HG02571 (cell line): ENCODE measurements at regions not wholly inside any gene's neighbourhood (a gene's known extent, or its start where the extent isn't known, plus 50 kb on each side); places are given as distances from the start of the nearest gene placed in this dataset.

Source experiments
- ATAC-seq: cut with Tn5 transposase; IDR thresholded peaks from one replicate; pipeline ENCODE4 v1.9.1; 2021; ENCODE audit warnings: mild to moderate bottlenecking, moderate library complexity; ENCODE audit not compliant: unreplicated experiment

DNA sequence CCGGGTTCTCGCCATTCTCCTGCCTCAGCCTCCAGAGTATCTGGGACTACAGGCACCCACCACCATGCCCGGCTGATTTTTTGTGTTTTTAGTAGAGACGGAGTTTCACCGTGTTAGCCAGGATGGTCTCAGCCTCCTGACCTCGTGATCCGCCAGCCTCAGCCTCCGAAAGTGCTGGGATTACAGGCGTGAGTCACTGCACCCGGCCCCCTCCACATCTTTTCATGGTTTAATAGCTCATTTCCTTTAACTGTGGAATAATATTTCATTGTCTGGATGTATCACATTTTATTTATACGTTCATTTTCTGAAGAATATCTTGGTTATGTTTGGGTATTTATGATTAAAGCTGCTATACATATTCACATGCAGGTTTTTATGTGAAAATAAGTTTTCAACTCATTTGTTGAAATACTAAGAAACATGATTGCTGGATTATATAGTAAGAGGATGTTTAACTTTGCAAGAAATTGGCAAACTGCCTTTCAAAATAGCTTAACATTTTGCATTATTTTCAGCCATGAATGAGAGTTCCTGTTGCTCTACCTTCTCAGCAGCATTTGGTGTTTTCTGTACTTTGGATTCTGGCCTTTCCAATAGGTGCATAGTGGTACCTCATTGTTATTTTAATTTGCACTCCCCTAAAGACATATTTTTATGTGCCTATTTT lies 591.9 kb downstream of the TECRL start:
- ATAC-seq: no peak

GRCh38 chr4:63814171-63814964 lies 594.9 kb downstream of the TECRL start:
- ATAC-seq: no peak

DNA sequence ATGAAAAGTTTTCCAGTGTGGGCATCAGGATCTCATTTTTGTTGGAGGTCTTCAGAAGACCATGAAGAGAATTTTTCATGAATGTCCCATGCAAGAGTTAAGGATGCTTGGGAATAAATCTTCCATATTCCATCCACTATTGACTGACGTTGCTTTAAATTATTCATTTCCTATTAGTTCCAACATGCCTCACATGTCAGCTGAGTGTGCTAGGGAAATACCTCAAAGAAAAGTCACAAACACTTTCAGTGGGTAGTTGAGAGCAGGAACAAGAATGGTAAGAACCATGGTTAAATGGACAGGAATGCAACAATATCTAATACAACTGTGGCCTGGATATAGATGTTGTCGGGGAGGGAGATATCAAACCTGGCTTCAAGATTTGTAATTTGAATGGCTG lies 610.1 kb downstream of the TECRL start:
- ATAC-seq: no peak

GRCh38 chr4:63795301-63795700 lies 613.9 kb downstream of the TECRL start:
- ATAC-seq: no peak

DNA sequence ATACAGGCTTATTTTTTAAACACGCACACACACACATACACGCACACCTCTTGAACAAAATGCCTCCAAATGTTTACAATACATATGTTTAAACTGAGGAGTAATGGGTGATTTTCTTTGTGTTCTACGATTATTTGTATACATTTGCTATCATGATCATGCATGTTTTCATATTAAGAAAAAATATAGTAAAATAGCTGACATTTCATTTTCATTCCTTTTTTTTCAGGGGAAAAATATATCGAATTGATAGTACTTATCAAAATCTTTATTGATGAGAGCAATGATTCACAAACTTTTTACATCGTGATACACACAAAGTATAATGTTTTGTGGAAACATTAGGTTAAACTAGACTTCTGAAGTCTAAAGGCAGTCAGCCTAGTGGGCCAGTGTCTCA lies 618.9 kb downstream of the TECRL start:
- no peak for ATAC-seq

GRCh38 chr4:63788271-63788670 lies 621.0 kb downstream of the TECRL start:
- ATAC-seq: no peak

GRCh38 chr4:63787326-63787725 lies 621.9 kb downstream of the TECRL start:
- no peak for ATAC-seq

- ATAC-seq: no peak
Observed at GRCh38 chr4:63786171-63786570, 623.1 kb downstream of the TECRL start.

- ATAC-seq: no peak
Observed at GRCh38 chr4:63784822-63785221, 624.4 kb downstream of the TECRL start.

DNA sequence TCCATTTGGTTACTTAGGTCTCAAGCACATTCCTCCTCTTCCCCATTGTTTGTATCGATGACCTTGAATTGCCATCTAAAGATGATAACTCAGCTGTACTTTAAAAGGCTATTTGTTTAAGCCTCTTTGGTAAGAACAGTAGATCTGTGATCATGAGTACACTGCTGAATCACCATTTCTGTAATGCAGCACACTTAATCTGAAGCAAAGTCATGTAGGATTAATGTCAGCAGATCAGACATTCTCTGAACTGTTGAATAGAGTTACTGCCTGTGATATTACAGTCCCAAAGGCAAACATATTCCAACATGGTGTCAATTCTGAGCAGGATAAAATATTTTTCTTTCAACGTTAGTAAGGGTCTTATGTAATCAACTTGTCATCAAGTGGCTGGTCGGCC lies 631.6 kb downstream of the TECRL start:
- ATAC-seq: no peak

GRCh38 chr4:63764400-63764799 lies 644.9 kb downstream of the TECRL start:
- no peak for ATAC-seq

DNA sequence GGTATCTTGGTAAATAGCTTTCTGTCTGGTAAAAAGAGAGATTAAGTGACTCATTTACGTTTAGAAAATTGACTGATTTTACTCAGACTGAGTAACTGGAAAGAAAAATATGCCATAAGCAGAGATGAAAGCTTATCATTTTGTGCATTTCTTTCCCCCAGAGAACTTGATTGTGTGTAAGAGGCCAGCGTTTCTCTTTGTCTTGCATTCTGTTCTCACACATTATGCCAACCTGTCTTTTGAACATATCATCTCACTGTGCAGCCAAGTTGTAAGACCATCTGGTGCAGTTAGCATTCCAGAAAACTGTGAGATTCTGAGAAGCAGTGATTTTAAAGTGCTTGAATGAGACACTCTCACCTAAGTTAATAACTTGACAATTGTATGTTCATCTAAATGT lies 651.3 kb downstream of the TECRL start:
- ATAC-seq: no peak

DNA sequence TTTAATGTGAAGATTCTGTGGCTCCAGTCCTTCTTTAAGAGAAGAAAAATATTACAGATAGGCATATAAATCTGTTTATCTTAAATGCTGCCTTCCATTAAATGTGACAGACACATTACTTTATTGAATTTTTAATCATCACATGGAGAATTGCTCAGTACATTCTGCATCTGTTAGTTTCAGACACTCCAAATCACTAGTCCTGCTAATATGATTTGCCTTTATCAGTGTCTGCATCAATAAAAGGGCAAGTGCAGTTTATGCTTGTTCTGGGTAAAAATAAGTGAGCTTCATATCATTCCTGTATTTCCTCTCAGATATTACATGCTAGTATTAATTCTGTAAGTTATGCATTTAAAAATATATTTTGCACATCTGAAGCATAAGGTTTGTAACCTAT lies 666.4 kb downstream of the TECRL start:
- no peak for ATAC-seq

GRCh38 chr4:63729519-63729918 lies 679.7 kb downstream of the TECRL start:
- no peak for ATAC-seq

- no peak for ATAC-seq
Observed at GRCh38 chr4:63728480-63729177, 680.6 kb downstream of the TECRL start.

DNA sequence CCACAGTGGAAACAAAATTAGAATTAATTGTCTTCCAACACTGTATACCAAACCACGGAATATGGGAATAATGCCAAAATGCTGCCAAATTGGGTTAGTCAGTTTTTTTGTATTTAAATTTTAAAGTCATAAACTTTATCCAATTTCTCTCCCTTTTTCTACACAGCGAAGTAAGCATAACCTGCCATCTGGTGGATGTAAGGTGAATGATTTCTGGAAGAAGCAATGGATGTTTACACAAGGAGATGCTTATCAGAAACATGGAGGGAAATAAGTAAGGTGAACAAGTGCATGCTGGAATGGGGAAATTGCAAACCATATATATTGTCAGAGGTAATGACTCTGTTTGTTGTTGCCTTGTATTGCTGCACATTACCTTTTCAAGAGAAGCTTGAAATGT lies 691.9 kb downstream of the TECRL start:
- ATAC-seq: no peak

DNA sequence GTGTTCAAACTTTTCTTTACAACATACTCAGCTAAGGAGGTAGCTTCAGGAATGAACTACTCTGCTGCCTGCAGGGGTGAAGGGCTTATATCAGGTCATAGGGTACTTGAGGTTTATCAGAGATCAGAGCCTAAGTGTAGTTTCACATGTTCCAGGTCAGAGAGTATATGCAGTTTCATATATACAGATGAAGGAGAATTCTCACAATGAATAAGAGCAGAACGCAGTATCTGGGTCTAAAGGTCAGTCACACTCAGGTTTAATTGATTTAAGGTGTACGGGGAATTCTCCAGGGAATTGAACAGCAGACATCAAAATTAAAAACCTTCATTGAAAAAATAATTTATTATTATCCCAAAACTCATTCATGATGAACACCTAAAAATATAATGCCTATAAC lies 700.6 kb downstream of the TECRL start:
- ATAC-seq: no peak

- no peak for ATAC-seq
Observed at GRCh38 chr4:63700569-63700968, 708.7 kb downstream of the TECRL start.

DNA sequence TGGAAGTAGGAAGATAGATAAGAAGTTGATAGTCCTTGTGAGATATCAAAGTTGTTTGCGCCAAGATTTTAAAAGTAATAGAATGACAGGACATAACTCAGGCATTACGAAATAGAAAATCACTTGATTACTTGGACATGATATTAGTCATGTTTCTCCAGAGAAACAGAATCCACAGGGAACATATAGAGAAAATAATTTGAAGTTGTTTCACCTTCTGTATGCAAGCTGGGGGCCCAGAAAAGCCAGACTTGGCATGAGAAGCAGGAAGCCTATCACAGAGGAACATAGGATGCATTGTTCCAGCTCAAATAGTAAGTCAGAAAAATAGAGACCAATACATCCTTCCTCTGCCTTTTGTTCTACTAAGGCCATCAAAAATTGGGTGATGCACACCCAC lies 715.9 kb downstream of the TECRL start:
- ATAC-seq: no peak

DNA sequence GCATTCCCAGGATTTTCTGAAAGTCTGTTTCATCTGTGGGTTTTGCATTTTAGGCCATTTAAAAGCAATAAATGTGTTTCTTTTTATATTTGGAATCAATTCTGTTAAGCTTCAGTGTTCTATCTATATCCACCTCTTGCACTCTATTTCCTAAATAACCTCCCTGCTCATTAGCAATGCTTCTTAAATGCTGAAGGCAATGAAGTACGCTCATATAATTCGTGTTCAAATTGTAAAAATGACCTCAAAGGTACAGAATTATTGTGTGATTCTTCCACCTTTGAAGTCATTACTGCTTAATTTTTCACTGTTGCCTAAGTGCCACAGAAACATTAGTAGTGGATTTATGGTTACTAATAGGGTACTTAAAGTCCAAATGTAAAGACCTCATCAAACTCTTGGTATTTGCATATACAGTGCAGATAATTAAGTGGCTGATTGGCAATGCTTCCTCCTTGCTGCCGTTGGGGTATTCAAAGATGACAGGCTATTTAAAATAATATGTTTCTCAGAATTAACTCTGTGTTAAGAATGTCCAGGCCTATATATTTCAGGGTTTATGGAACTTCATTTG lies 730.8 kb downstream of the TECRL start:
- no peak for ATAC-seq

DNA sequence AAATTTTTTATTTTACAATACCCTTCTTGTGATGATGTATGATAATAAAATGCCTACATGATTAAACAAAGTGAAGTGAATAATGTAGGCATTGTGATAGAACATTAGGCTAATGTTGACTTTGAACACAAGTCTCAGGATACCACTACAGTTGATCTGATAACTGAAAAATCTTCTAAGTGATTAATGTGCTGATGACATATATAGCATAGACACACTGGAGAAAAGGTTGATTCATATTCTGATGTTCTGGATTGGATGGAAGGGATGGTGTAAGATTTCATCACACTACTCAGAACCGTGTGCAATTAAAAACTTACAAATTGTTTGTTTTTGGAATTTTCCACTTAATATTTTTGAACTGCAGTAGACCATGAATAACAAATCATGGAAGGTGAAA lies 738.5 kb downstream of the TECRL start:
- no peak for ATAC-seq

- ATAC-seq: peak; percentile 61
Observed at GRCh38 chr4:63663870-63664269, 745.4 kb downstream of the TECRL start.
